Keratinocyte (primary cell): ENCODE measurements at regions not wholly inside any gene's neighbourhood (a gene's known extent, or its start where the extent isn't known, plus 50 kb on each side); places are given as distances from the start of the nearest gene placed in this dataset.
"Not testable (repeated sequence)": the region's sequence is repeated elsewhere in the genome, so short reads cannot be mapped to it uniquely, and the experiment has no call there.

Experiments
- DNase-seq: peaks from one replicate; pipeline ENCODE4 v3.0.0-alpha.2; 2011; ENCODE audit warnings: low read depth, missing footprints, low spot score
- FAIRE-seq: peaks from 2 replicates; lab custom pipeline; 2011; peaks lifted over from hg19 to GRCh38; lab: Jason Lieb, UNC
- H2AFZ ChIP-seq: 2 replicates; pipeline ENCODE4 v1.6.0; 2012; ENCODE audit warnings: low read length, control low read depth, inconsistent platforms; ENCODE audit not compliant: control insufficient read depth
- H3K27ac ChIP-seq: 2 replicates; pipeline ENCODE4 v1.5.1; 2011; ENCODE audit warnings: low read length; ENCODE audit not compliant: control insufficient read depth, insufficient read depth
- H3K27me3 ChIP-seq: 3 replicates; pipeline ENCODE4 v1.6.0; 2011; ENCODE audit warnings: low read length; ENCODE audit not compliant: control insufficient read depth, insufficient read depth; ENCODE audit errors: extremely low read depth
- H3K36me3 ChIP-seq, 2 experiments: 2 replicates in 1 of 2; 3 replicates in 1 of 2; pipeline ENCODE4 v1.5.1; 2011; ENCODE audit warnings: low read length in 2 of 2, mild to moderate bottlenecking in 1 of 2; ENCODE audit not compliant: control insufficient read depth in 2 of 2, insufficient read depth in 2 of 2; ENCODE audit errors: extremely low read depth in 1 of 2
- H3K4me1 ChIP-seq: 3 replicates; pipeline ENCODE4 v1.5.1; 2011; ENCODE audit warnings: low read length; ENCODE audit not compliant: control insufficient read depth, insufficient read depth; ENCODE audit errors: extremely low read depth
- H3K4me2 ChIP-seq: 3 replicates; pipeline ENCODE4 v1.6.0; 2011; ENCODE audit warnings: low read depth, low read length; ENCODE audit not compliant: control insufficient read depth, insufficient read depth; ENCODE audit errors: extremely low read depth
- H3K4me3 ChIP-seq, 3 experiments: fragments of 200-600 bp in 1 of 3; sonication (generic) in 1 of 3; 2 replicates in 2 of 3; 3 replicates in 1 of 3; pipeline ENCODE4 v1.5.1; 2011 to 2016; ENCODE audit warnings: low read length in 3 of 3, mild to moderate bottlenecking in 3 of 3, control low read depth in 2 of 3, inconsistent platforms in 1 of 3, low read depth in 1 of 3, mixed read lengths in 1 of 3, mixed run types in 1 of 3, moderate library complexity in 1 of 3; ENCODE audit not compliant: control insufficient read depth in 2 of 3, insufficient read depth in 2 of 3; ENCODE audit errors: extremely low read depth in 1 of 3
- H3K79me2 ChIP-seq: 2 replicates; pipeline ENCODE4 v1.6.0; 2012; ENCODE audit warnings: low read length; ENCODE audit not compliant: control insufficient read depth, insufficient read depth
- H3K9ac ChIP-seq: 3 replicates; pipeline ENCODE4 v1.6.0; 2011; ENCODE audit warnings: low read length; ENCODE audit not compliant: control insufficient read depth, insufficient read depth; ENCODE audit errors: extremely low read depth
- H3K9me1 ChIP-seq: 3 replicates; pipeline ENCODE4 v1.6.0; 2011; ENCODE audit warnings: low read length; ENCODE audit not compliant: control insufficient read depth, insufficient read depth; ENCODE audit errors: extremely low read depth
- H3K9me3 ChIP-seq: 2 replicates; pipeline ENCODE4 v1.5.1; 2012; ENCODE audit warnings: low read depth, low read length; ENCODE audit not compliant: control insufficient read depth
- H4K20me1 ChIP-seq: 3 replicates; pipeline ENCODE4 v1.6.0; 2011; ENCODE audit warnings: low read length; ENCODE audit not compliant: control insufficient read depth, insufficient read depth; ENCODE audit errors: extremely low read depth
- dilution Hi-C: fragments of 300-500 bp; cut with MboI; formaldehyde crosslinking; loops from one replicate; pipeline ENCODE4 v1.7.0; 2020; ENCODE audit warnings: low sequenced_read_pairs; ENCODE audit not compliant: extremely low pct_ligation_motif_present

GRCh38 chr17:20866444-20867209 lies 176.2 kb downstream of the USP22 start:
- H3K27ac ChIP-seq, FAIRE-seq, H3K9me1 ChIP-seq, H3K4me2 ChIP-seq, H3K4me1 ChIP-seq, H3K9me3 ChIP-seq, H3K79me2 ChIP-seq, H3K9ac ChIP-seq, H3K4me3 ChIP-seq, H4K20me1 ChIP-seq, DNase-seq, H3K36me3 ChIP-seq, dilution Hi-C loops, H2AFZ ChIP-seq, H3K27me3 ChIP-seq: not testable (repeated sequence)

- H3K27me3 ChIP-seq, H3K9me3 ChIP-seq, H3K27ac ChIP-seq, H3K79me2 ChIP-seq, H4K20me1 ChIP-seq, H3K4me2 ChIP-seq, H3K9me1 ChIP-seq, H3K4me3 ChIP-seq, H3K9ac ChIP-seq, dilution Hi-C loops, H3K36me3 ChIP-seq, H2AFZ ChIP-seq, H3K4me1 ChIP-seq, DNase-seq, FAIRE-seq: not testable (repeated sequence)
Observed at GRCh38 chr17:20867436-20867937, 175.3 kb downstream of the USP22 start.

GRCh38 chr17:20867938-20868661 lies 174.7 kb downstream of the USP22 start:
- H3K79me2 ChIP-seq, H3K9me3 ChIP-seq, DNase-seq, H3K9me1 ChIP-seq, H3K36me3 ChIP-seq, H4K20me1 ChIP-seq, H3K9ac ChIP-seq, H3K4me2 ChIP-seq, FAIRE-seq, H3K27me3 ChIP-seq, dilution Hi-C loops, H3K27ac ChIP-seq, H3K4me3 ChIP-seq, H2AFZ ChIP-seq, H3K4me1 ChIP-seq: not testable (repeated sequence)

GRCh38 chr17:20868662-20869007 lies 174.2 kb downstream of the USP22 start:
- H3K4me1 ChIP-seq, H3K4me3 ChIP-seq, dilution Hi-C loops, H3K36me3 ChIP-seq, H4K20me1 ChIP-seq, H3K9me1 ChIP-seq, H3K79me2 ChIP-seq, H3K27ac ChIP-seq, FAIRE-seq, H3K9me3 ChIP-seq, DNase-seq, H3K4me2 ChIP-seq, H2AFZ ChIP-seq, H3K9ac ChIP-seq, H3K27me3 ChIP-seq: not testable (repeated sequence)

GRCh38 chr17:20873173-20873572 lies 169.6 kb downstream of the USP22 start:
- dilution Hi-C loops, H3K4me3 ChIP-seq, FAIRE-seq: not testable (repeated sequence)

More at GRCh38 chr17:20873173-20873572, 169.6 kb downstream of the USP22 start:
- not testable (repeated sequence) for H2AFZ ChIP-seq, H3K79me2 ChIP-seq, H3K27ac ChIP-seq, H3K9me1 ChIP-seq, H3K9me3 ChIP-seq, H4K20me1 ChIP-seq, H3K27me3 ChIP-seq, H3K4me2 ChIP-seq, H3K9ac ChIP-seq, H3K4me1 ChIP-seq, H3K36me3 ChIP-seq, DNase-seq
